Stimulated activated CD4-positive, alpha-beta T cell treated with anti-CD3 and anti-CD28 coated beads, Interleukin-15, amount 100 ng/mL, for 24 hours (primary cell): ENCODE measurements at regions not wholly inside any gene's neighbourhood (a gene's known extent, or its start where the extent isn't known, plus 50 kb on each side); places are given as distances from the start of the nearest gene placed in this dataset.

Source experiments
- DNase-seq: peaks from one replicate; pipeline ENCODE4 v3.0.0-alpha.2; 2020

DNA sequence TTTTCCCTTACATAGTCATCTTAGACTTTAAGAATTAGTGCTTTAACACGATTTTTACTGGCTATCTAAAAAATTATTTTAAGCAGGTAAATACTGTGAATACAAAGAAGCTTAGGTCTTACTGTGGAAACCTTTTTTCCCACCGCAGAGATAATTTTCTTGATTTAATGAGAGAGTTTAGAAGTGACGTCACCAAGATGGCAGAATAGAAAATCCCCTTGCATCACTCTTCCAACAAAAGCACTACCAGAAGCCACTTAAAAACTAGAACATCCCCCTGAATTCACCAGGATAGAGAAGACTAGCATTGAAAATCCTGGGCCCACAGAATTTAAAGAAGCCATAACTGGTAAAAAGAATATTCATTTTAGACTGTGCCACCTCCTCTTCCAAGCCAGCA is 375.4 kb upstream of the PTCHD4 start:
- DNase-seq = no peak

DNA sequence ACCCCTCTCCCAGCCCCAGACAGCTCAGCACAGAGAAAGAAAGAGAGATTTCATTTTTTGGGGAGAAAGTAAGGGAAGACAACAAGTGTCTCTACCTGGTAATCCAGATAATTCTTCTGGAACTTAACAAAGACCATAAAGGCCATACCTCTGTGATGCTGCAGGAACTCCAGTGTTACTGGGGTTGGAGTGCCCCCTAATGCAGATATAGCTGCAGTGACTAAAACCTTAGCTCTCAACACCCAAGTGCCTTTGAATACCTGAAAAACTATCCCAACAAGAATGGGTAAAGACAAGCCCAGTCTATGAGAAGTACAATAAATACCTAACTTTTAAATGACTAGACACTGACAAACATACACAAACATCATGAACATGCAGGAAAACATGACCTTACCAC is 365.3 kb upstream of the PTCHD4 start:
- DNase-seq = no peak

DNA sequence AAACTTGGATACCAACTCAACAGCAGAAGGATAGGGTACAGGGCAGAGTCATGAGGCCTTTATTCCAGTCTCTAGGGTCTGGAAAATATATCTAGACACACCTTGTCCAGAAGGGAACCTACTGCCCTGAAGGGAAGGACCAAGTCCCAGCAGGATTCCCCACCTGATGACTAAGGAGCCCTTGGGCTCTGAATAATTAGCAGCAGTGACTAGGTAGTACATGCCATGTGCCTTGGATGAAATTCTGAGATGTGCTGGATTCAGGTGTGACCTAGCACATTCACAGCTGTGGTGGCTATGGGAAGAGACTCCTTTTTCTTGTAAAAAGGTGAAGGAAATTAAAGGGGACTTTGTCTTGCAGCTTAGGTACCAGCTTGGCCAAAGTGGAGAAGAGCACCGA is 364.3 kb upstream of the PTCHD4 start:
- no peak for DNase-seq

DNA sequence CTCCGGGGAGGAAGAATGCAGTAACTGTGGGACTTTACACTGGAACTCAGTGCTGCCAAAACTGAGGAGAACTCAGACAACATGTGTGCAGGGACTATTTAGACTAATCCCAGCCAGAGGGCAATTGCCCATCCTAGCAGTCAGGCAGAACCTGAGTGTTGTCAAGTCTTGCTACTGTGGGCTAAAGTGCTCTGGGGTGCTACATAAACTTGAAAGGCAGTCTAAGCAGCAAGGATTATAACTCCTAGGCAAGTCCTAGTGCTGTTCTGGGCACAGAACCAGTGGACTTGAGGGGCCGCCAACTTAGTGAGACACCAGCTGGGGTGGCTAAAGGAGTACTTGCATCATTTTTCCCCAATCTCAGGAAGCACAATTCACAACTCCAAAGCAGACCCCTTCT is 363.8 kb upstream of the PTCHD4 start:
- no peak for DNase-seq

DNA sequence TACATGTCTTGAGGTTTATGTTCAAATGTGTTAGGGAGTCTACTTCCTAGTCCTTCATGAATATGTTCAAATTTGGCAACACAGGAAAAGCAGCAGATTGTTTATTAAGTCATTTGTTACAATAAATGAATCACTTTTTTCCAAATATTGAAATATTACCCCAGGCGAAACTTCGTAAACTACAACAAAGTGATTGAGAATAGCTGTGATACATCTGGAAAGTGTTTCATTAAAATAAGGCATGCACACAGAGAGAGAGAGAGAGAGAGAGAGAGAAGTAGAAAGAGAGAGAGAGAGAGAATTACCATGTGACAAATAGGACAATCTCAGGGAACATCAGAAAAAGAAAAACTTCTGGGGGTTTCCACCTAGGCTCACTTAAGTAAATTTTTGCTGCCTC is 363.1 kb upstream of the PTCHD4 start:
- no peak for DNase-seq

DNA sequence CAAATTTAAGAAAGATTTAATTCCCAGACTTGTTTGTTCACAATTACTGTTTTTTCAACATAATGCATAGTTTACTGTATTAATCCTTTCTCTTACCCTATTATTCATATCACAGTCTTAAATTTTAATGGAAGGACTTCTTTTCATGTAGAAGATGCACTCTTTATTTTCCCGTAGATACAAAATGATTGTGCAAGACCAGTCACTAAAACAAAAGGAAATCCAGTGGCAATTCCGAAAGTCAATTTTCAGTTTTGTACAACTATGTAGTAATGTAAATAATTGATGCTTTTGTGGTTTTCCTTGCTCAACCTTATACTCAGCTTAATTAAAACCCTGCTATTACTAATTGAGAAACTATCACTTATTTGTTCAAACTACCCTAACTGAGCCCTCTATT is 361.5 kb upstream of the PTCHD4 start:
- no peak for DNase-seq

DNA sequence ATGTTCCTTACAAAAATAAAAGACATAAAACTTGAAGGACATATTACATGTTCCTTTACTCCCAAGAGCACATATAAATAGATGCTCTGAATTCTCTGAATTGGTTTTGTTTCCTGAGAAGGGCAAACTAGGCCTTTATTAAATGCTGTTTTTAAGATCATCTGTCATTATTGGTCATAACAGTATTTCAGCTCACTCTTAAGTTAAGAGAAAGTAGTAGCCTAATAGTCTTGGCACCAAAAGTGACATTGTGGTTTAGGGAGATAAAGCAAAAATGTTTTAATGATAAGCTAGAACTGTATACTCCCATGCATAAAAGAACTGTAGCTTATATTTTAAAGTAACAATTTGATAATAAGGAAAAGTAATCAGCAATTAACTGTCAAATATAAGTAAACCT is 361.1 kb upstream of the PTCHD4 start:
- DNase-seq = no peak

DNA sequence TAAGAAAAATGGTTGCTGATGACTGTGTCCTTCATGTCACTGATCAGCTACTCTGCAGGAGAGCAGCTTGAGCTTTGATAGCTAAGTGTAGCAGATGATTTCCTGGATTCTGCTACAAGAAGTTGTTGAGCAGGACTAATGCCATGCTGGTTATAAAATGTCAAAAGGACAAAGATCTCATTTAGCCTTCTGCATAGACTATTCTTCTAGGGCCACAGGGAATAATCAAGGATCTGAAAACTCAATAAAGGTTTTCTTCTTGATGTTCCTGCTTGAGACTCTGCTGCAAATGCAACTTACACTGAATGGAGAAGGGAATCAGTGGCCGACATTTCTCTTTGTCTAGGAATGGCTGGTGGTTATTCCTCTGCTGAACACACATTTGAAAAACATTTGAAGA is 360.3 kb upstream of the PTCHD4 start:
- DNase-seq = no peak

DNA sequence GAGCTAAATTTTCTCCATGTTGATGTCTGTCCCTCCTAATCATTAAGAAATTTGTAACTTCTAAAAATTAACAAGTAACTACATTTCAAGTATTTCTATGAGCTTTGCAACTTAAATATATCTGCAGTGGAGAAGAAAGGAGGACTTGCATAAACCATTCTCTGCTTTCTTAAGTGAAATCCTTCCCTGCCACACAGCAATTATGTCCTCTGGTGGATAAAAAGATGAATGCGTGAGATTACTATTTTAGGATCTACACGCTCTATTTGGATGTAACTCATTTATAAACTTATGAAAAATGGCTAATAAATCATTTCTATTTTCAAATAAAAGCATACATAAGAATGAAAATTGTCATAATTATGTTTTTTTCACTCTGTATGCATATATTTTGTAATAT is 338.0 kb upstream of the PTCHD4 start:
- DNase-seq = no peak

DNA sequence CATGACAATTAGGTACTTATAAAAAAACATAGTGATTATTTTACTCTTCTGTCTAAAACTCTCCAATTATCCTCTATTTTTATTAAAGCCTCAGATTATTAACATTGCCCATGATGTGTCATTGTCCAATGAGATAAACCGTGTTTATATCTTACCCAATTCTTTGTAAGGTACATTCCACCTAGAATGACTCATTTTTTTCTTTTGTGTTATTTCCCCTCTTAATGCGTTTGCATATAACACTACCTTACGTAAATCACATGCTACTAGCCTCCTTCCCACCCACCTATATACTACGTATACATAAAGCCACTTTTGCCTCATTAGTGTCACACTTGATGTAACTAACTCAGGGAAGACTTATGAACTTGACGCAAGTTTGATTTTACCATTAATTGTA is 336.3 kb upstream of the PTCHD4 start:
- no peak for DNase-seq

DNA sequence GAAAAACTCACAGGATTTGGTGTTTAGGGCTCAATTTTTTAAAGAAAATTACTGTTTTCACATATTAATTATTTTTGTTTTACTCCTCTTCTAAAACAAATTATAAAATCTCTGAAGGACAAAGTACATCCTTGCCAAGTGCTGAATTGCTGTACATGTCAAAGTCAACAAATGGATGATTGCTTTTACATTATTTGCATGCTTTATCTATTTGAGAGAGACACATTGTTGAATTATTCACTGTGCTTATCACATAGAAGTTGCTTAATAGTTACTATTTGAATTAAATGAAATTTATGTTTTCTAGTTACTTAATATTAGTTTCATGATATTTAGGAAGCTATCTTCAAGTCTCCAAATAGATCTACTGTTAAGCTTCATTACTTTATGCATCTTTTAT is 318.6 kb upstream of the PTCHD4 start:
- DNase-seq = no peak

DNA sequence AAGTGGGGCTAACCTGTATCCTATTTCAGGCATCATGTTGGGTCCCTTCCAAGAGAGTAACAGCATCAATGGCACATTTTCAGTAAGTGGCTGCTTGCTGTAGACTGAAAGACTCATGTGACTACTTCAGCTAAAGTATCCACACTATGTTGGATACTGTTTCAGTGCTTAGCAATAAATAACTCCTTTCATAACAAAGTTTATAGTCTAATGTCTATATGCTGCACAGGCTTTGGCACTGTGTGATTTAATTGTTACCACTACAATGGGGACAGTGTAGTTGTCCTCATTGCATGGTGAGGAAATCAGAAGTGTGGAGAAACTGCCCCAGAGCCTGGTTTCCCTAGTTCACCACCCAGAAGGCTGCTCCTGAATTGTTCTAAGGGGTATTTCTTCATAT is 318.0 kb upstream of the PTCHD4 start:
- DNase-seq = no peak

DNA sequence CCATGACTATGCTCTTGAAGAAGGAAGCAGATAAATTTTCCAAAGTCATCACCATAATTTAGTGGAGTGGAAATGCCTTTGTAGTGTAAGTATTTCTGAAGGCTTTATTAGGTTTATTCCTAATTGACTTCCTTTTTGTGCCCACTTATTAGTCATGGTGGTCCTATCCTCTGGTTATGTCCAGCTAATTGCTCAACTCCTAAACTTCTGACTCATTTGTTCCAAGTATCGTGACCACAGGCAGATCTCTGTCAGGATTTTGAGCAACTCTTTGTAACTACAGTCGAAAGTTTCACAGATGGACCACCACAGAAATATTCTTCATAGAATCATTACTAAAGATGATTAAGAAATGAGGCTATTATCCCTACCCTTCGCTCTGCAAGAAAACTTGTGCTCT is 315.6 kb upstream of the PTCHD4 start:
- DNase-seq = no peak

DNA sequence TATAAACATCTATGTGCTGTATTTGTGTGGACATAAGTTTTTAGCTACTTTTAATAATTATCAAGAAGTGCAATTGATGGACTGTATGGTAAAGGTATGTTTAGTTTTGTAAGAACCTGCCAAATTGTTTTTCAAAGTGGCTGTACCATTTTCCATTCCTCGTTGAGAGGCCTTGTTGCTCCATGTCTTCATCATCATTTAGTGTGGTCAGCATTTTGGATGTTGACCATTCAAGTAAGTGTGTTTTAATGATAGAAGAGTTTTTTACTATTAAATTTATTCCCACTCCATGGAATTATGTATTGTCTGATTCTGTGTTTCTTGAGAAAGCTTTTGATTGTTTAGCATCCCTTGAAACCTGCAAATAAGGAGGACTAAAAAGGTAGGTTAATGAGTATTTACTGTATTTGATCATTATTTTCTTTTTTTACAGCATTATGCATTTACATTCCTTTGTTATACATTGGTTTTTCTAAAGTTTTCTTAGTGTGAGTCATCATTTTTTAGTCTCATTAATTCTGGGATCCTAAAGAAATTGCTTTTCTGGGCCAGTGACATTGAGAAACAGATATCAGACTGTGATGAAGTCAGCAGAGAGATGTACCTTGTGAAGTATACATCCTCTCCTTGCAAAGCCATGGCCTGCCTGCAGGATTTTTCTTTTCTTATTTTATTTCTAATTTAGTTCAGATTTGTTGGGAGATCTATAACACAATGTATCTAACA is 312.8 kb upstream of the PTCHD4 start:
- DNase-seq = no peak

DNA sequence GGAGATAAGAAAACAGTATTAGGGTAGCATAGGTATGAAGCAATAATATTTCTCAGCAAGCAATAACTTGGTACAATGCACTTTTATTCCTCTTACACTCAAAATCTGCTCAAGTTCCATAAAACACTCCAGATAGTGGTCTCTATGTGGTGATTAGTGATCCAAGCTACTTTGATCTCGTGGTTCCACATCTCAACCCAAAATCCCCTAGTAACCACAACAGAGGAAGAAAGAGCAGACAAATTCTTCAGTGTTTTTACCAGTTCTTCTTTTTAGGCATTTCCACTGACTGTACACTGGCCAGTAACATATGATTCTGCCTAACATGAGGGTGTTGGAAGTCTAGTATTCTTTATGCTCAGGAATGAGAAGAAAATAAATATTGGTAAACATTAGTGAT is 309.0 kb upstream of the PTCHD4 start:
- DNase-seq = no peak

DNA sequence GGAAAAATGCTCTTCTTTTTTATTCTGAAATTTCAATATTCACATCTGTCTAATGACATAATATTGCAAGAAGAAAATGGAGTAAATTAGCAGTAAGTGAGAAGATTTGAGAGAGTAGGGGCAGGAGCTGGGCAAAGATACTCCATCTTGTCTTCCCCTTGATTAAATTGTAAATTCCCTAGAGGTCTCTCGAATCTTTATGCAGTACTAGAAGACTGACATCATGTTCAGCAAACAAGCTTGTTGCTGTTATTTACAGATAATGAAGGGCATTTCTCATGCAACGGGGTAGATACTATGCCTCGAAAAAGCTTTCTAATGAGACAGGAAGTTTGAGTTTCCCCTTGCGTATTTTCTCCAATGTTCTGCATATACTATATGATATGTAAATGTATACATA is 306.9 kb upstream of the PTCHD4 start:
- no peak for DNase-seq

DNA sequence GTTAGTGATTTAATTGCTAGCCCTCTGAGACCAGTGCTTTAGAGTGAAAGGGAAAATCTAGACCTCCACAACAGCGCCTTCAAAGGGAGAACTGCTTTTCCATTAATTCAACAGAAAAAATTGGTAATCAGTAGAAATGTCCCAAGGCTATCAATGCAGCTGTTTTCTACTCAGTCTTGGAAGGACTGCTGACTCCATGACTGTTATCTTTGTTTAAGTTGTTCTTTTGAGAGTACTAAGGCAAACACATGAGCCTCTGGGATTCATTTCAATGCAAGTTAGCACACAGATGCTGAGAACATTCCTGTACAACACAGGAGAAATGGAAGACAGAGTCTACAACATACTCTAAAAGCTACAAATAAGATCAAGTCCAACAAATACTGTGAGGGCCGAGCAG is 301.7 kb upstream of the PTCHD4 start:
- DNase-seq = no peak

DNA sequence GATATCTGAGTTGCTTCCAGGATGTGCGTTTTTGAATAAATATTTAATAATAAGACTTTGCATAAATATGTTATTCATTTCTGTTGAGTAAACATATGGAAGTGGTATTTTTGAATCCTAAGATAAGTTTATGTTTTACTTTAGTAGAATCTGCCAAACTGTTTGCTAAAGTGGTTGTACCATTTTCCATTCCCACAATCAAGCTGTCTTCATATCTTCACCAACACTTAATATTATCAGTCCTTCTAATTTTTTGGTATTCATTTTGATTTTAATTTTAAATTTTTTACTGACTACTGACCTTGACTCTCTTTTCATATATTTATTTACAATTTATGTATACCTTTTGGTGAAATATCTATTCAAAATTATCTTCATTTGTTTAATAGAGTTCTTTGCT is 293.9 kb upstream of the PTCHD4 start:
- no peak for DNase-seq

DNA sequence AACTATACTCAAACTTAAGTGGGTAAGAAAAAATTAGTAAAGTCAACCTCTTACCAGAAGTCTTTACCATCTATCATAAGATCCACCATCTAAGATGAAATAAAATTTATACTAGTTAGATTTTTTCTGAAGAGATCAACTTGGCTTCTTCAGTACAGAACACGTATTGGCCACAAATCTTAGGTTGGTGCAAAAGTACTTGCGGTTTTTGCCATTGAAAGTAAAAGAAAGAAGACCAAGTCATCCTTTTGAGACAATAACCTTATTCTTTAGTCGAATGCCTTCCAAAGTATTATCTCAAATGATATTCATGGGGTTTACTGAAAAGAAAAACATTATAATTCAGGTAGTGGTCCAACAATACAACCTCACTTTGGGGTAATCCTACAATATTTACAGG is 292.6 kb upstream of the PTCHD4 start:
- DNase-seq = no peak

DNA sequence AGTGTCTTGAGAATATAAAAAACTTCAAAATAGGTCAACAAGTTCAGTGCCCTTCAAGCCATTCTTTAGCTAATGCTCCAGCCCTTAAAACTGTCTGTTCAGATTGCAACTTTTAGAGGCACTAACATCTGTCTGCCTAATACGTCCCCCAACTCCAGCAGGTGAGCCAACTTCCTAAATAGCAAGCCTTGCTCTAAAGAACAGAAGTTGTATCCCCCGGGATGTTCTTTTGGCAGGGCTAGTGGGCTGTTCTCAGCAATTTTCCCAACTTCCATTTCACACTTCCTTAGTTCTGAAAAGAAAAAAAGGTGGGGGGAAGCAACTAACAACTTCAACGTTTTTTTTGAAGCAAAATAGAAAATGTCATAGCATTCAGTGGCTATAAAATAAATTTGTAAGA is 290.0 kb upstream of the PTCHD4 start:
- no peak for DNase-seq

DNA sequence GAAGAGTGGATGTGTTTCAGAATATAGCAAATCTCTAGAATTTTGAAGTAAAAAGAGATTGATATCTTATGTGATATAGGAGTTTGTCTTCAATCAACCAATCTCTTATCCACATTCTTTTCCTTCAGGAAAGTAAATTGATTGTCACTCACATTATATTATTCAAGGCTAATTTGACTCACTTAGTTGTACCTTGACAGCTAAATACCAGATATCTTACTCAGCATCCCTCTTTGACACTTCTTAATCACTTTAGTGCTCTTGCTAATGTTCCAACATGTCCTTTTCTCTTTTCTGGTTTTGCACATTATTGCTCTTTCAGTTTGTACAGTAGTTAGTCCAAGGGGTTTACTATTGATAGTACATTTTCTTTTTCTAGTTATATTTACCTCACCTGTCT is 286.9 kb upstream of the PTCHD4 start:
- DNase-seq = no peak

DNA sequence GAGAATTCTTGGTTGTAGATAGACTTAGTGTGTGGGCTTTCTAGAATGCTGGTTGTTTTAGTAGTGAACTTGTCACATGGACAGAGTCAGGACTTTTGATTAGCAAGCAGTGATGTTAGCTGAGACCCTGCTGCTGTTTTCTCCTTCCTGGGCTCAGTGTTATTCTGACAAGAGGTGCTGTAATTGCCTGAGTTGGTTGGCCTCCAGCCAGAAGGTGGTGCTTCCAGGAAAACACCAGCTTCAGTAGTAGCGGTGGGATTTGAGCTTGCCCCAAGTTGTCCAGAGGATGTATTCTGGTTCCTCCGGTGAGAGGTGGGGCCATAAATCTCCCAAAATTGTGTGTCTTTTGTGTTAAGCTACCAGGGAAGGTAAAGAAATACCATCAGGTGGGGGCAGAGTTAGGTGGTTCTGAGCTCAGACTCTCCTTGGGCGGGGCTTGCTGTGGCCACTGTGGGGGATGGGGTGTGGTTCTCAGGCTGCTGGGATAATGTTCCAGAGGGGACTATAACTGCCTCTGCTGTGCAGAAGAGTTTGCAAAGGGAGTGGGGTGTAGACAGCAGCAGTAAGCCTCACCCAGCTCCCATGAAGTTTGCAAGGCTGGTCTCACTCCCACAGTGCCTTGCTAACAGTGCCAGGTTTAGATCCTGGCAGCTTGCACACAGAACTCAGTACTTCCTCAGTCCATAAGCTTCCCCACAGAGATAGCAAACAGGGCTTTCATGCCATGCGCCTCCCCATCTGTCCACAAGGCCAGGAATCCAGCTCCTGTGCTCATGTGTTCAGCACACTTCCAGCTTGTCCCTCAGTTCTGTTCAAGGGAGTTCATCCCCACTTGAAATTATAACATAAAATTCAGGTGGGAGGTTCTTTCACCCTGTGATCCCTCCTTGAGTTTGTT is 278.4 kb upstream of the PTCHD4 start:
- no peak for DNase-seq

DNA sequence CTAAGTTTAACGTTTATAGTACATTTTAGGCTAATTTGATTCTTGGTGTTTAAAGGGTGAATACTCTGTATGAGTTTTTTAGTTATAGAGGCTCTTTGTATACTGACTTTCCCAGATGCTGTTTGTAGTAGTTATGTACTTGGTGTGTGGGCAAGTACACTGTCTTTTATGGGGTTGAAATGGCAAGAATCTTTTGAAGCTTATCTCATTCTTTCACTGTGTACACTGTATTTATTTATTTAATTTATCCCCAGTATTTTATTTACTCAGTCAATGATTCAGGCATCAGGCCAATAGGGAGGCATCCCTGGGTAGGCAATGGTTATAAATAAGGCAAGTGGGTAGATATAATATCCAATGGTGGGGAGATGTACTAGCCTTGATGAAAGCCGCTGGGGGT is 277.0 kb upstream of the PTCHD4 start:
- DNase-seq = no peak

DNA sequence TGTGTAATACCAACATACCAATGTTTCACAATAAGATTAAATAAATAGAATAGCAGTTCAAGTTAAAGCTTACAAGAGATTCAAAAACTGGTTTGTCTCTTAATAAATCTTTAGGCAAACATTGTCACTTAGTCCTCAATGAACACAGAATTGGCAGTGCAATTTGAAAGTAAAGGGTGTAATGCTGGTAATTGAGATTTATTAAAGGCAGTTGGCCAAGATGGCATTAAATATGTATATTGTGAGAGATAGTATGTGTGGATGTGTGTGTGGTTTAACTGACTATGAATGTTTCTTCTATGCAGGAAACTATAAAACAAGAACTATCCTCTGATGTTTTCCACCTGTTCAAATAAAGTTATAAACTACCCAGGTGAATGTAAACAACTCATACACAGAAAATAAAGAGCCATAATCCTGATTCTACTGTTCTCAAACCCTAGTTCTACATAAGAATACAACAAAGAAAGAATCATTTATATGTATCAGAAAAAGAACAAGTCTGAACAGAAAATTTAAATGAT is 267.9 kb upstream of the PTCHD4 start:
- DNase-seq = no peak
